Posterior vena cava (tissue), 2 donors: ENCODE measurements at regions not wholly inside any gene's neighbourhood (a gene's known extent, or its start where the extent isn't known, plus 50 kb on each side); places are given as distances from the start of the nearest gene placed in this dataset.

Experiments used
- DNase-seq: peaks from one replicate; pipeline ENCODE4 v3.0.0-alpha.2; 2020; ENCODE audit warnings: low spot score
- intact Hi-C, 2 donors: fragments of 100-400 bp; cut with DNase I; formaldehyde crosslinking; loops; one replicate each; pipeline versions ENCODE4 v1.14.1 to v1.14.2; 2022 to 2023
- donor health status: DM: yes; HTN: yes; CAD: no.
- donor health status: DM: yes; HTN: yes; CAD: no.

DNA sequence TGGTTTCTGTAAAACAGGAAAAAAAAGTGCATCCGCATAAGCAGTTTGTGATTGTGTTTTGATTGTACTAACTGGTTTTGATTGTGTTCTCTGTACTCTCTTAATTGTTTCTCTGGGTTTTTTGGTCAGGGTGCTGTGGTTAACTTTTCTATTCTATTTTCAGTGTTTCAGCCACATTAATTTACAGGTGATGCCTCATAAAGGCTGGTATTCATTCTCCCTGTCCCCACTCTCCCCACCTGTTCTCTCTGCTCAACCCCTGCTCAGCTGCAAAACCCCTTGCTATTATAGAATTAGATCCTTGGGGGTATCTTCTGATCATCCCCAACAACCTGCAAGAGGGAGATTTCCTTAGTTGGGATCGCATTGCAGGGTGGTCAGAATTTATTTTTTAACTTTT lies 285.4 kb upstream of the AZI2 start:
- DNase-seq = no peak
- intact Hi-C loops = no loop called here

DNA sequence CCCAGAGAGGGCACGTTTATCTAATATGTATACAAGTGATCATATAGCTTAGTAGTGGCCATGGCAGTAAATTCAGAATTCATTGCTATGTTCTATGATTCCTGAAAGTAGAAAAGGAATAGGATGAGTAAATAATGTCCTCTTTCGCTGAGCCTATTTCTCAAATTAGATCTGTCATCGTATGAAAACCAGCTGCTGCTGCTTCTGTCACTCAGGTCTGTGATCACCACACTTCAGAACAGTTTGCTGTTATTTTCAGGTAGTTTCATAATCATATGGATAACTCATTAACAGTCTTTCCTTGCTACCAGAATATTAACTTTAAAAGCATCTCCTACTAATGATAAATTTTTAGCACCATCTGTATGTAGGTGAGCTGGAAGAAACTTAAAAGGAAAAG lies 289.1 kb upstream of the AZI2 start:
- no peak for DNase-seq
- intact Hi-C loops = no loop called here

GRCh38 chr3:28645149-28645548 lies 296.5 kb upstream of the AZI2 start:
- intact Hi-C loops = no loop called here
- no peak for DNase-seq

- intact Hi-C loops = no loop called here
- no peak for DNase-seq
Observed at GRCh38 chr3:28646435-28646834, 297.8 kb upstream of the AZI2 start.

DNA sequence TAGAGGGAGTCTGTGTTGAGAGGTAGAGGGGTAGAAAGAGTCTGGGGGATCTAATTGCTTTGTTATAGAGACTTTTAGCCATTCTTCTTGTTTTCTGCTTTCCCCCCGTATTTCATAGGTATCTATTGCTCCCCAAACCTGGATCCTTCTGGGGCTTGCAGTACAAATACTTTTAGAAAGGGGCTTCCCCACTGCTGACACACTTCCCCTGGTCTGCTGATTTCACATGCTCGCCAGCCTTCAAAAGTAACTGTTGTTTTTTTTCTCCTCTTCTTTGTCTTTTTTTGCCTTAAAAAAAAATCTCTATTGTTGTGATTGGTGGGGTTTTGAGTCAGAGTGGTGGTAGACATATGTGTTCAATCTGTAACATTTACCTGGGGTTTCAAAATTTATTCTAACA lies 300.6 kb upstream of the AZI2 start:
- intact Hi-C loops = no loop called here
- DNase-seq = no peak

GRCh38 chr3:28651159-28651558 lies 302.5 kb upstream of the AZI2 start:
- intact Hi-C loops = no loop called here
- no peak for DNase-seq

- DNase-seq = no peak
- intact Hi-C loops = no loop called here
Observed at GRCh38 chr3:28664123-28664522, 315.5 kb upstream of the AZI2 start.

DNA sequence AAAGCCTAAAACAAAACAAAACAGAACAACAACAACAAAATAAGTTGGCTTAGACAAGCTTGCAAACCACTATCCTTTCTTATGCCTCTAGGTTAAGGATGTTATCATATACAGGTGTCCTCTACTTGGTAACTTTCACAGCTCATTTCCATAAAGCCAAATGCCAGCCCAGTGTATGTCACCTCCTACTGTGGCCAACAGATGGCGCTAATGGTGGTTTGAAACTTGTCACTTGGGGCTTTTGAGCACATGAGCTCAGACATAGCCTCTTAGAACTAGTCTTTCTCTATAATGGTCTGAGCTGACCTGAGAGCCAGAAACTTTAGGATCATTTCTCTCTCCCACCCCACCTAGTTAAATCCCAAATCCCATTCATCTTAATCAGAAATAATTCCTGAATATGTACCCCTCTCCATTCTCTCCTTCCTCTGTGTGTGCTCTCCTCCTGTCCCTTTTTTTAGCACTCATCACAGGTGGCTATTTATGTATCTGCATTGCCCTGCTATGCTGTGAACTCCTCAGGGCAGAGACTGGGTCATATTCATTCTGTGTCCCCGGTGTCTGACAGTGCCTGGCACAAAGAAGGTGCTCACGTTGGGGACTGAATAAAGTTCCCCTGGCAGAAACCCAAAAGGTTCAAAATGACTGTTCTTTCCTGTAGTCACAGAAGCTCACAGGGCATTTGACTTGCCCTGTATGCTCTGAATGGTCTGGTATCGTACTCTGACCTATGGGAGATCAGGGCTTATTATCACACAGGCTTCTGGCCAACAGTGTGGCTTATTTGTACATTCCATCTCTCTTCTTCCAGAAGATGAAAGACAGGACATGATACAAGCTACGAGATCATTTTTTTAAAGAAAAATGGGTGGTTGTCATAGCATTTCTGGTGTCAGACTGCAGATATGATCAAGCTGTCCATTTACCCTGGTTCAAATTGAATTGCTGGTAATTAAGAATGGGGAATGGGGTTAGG lies 319.3 kb upstream of the AZI2 start:
- intact Hi-C loops = no loop called here
- DNase-seq = no peak

DNA sequence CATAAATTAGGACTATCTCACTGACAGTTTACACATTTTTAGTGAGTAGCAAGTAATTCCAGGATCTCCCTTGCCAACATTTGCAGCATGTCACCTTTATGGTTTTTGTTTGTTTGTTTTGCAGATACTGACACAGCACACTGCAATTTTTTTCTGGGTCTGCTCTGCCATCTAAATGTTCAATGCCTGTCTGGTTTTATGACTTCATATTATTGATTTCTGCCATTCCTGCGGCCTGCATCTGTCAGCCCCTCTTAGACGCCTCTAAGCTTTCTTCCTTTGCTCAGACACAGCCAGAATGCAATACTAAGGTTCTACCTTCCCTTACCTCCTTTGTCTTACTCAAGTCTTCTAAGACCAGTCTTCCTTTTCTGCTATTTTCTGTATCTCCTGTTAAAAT lies 321.2 kb upstream of the AZI2 start:
- DNase-seq = no peak
- intact Hi-C loops = no loop called here

- DNase-seq = no peak
- intact Hi-C loops = no loop called here
Observed at GRCh38 chr3:28672406-28672805, 323.8 kb upstream of the AZI2 start.

DNA sequence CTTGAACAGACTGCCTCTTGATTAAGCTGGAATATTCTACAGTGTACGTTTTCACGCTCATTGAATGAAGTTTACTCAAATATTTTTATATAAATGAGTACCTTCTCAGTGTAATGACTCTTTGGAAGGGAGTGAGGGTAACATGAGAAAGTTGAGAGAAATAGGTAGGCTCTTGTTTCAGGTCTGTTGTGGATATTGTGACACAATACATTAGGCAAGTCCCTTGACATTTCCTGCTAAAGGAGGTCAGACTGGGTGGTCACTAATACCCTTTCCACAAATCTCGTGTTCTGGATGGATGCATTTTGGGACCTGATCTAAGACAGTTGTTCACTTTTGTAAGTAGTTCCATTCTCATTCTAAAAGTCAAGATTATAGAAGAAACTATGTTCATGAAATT lies 324.8 kb upstream of the AZI2 start:
- intact Hi-C loops = no loop called here
- no peak for DNase-seq

GRCh38 chr3:28674212-28674611 lies 325.6 kb upstream of the AZI2 start:
- DNase-seq = no peak
- intact Hi-C loops = no loop called here

DNA sequence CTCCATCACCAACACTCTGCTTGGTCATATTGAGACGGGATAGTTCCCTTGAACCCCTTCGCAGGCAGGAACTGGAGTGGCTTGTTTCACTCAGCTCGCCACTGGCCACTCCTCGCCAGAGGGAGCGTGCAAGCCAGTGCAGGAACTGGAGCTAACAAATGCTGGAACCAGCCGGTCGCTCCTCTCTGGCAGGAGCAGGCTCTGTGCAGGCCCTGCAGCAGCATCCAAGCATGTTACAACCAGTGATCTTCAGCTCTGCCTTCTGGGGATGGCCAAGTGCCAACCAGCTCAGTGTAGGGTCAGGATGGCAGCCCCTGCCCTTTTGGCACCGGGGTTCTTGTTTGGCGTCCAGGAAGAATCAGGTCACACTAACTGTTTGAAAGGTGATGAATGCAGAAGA lies 329.0 kb upstream of the AZI2 start:
- DNase-seq = peak; percentile 80

GRCh38 chr3:28678086-28678485 lies 329.5 kb upstream of the AZI2 start:
- intact Hi-C loops = no loop called here
- DNase-seq = no peak

More for the DNA sequence above, 329.0 kb upstream of the AZI2 start:
- intact Hi-C loops = no loop called here

DNA sequence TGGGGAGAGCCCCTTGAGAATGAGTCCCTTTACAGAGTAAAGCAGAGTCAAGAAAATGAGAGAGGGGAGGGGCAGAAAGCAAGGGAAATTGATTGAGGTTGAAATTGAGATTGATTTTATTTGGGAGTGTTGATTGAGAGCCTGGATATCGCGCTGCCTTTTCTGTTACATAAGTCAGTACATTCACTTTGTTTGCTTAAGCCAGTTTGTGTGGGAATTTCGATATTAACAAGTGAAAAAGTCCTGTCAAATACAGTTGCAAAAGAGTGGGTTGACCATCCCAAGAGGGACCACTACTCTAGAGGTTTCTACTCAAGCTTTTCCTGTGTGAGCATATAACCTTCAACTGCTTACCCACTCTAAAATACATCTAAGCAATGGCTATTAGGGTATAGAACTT lies 331.4 kb upstream of the AZI2 start:
- no peak for DNase-seq
- intact Hi-C loops = no loop called here

DNA sequence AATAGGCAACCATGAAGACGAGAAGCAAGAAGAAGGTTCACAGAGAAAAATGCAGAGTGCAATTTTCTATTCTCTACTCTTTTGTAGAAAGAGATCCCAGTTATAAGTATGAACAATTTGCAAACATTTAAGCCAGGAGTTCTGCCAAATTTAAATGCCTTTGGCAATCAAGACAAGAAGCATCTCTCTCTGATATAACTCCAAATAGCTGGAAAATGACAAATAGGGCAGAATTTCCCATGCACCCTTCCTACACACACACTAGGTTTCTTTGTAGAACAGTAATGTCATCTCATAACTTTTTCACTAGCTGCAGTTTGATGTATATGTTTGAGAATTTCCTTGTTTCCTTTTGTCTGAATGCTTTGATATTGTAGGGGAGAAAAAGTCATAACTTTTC lies 333.5 kb upstream of the AZI2 start:
- intact Hi-C loops = no loop called here
- DNase-seq = no peak

- DNase-seq = no peak
- intact Hi-C loops = no loop called here
Observed at GRCh38 chr3:28690176-28690575, 341.6 kb upstream of the AZI2 start.

- DNase-seq = no peak
- intact Hi-C loops = no loop called here
Observed at GRCh38 chr3:28698706-28699105, 350.1 kb upstream of the AZI2 start.

DNA sequence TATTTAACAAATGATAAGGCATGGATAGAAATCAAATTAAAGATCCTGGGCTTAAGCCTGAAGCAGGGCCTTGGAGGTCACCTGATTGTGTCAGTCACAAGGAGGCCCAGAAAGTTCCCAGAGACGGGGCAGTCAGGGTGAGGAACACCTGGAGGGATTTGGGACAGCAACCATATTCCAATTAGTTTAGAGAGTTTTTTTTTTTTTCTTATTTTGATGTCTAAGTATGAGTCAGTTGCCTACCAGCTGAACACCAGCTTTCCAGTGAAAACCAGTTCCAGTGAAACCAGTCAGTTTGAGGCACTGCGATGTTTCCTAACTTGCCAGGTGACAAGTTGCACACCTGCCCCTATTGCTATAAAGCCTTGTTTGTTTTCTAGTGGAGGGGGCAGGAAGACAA lies 350.7 kb upstream of the AZI2 start:
- DNase-seq = no peak
- intact Hi-C loops = no loop called here

DNA sequence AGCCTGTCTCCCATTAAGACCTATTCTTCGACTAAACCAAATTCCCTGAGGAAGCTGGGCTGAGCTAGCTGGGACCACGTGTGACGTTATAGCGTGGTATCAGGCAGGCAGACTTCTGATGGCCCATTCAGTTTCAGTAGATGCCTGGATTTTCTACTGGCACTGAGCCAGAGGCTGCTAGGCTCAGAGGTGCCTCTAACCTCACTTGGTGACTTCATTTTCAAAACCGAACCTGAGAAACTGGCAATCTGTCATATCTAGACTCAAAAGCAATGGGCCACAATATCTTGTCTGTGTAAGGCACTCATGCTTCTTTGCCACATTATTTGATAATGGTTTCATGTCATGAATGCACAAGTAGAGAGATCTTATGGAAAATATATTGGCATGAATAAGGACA lies 352.1 kb upstream of the AZI2 start:
- intact Hi-C loops = no loop called here
- no peak for DNase-seq

DNA sequence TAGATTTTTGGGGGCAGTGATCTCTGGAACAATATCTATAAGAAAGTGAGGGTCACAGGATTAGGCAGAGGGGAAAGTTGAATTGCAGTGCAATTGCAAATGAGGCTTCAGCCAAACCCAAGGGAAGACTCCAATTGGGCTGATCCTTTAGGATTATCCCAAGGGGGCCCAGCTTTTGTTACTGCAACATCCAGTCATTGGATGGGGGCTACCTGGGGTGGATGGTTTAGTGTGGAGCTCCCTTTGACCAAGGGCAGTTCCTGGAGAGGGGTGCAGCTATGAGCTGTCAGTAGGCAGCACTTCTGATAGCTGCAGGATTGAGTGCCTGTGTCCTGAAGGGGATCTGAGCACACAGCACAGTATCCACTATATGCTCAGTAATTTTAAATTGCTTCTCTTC lies 355.2 kb upstream of the AZI2 start:
- DNase-seq = no peak
- intact Hi-C loops = no loop called here
